WTC11 (cell line): ENCODE measurements at regions not wholly inside any gene's neighbourhood (a gene's known extent, or its start where the extent isn't known, plus 50 kb on each side); places are given as distances from the start of the nearest gene placed in this dataset.

Source experiments
- ATAC-seq: fragments of 200-7000 bp; cut with Tn5 transposase; 2 replicates; pipeline ENCODE4 v1.10.0; 2021; ENCODE audit warnings: mild to moderate bottlenecking, moderate library complexity
- CTCF ChIA-PET: fragments of 300-600 bp; sonication (Branson Sonifier 250); formaldehyde crosslinking; loops from one replicate; lab custom pipeline; 2021; ENCODE audit warnings: antibody characterized with exemption; lab: Charles Lee
- POLR2A ChIA-PET: fragments of 350-600 bp; sonication (Branson Sonifier 250); formaldehyde crosslinking; loops from one replicate; lab custom pipeline; 2021; ENCODE audit warnings: antibody characterized with exemption; lab: Charles Lee
- DNase-seq: peaks from one replicate; pipeline ENCODE4 v3.0.0; 2021; ENCODE audit warnings: low spot score
- H3K27ac Mint-ChIP-seq: 2 replicates; pipeline ENCODE4 v1.8.0; 2021; ENCODE audit warnings: mixed read lengths
- H3K27me3 Mint-ChIP-seq: 2 replicates; pipeline ENCODE4 v1.8.0; 2021; ENCODE audit warnings: low read depth, mild to moderate bottlenecking, moderate library complexity, mixed read lengths
- H3K36me3 Mint-ChIP-seq: 2 replicates; pipeline ENCODE4 v1.8.0; 2021; ENCODE audit warnings: mixed read lengths
- H3K4me1 Mint-ChIP-seq: 2 replicates; pipeline ENCODE4 v1.8.0; 2022; ENCODE audit warnings: mixed read lengths
- H3K4me3 Mint-ChIP-seq: 2 replicates; pipeline ENCODE4 v1.8.0; 2021; ENCODE audit warnings: mild to moderate bottlenecking, moderate library complexity, mixed read lengths
- H3K9me3 Mint-ChIP-seq: 2 replicates; pipeline ENCODE4 v1.8.0; 2021; ENCODE audit warnings: mixed read lengths
- CREB1 ChIP-seq: sonication (generic); formaldehyde crosslinking; IDR thresholded peaks from 2 replicates; pipeline ENCODE4 v1.8.0; 2023; ENCODE audit warnings: mild to moderate bottlenecking, missing genetic modification reagents
- ELF4 ChIP-seq: sonication (generic); formaldehyde crosslinking; IDR thresholded peaks from 2 replicates; pipeline ENCODE4 v1.8.1; 2022; ENCODE audit warnings: low read depth, mild to moderate bottlenecking, moderate library complexity, missing genetic modification reagents
- EMX1 ChIP-seq: fragments of 250-450 bp; sonication (Bioruptor Pico); IDR thresholded peaks from 2 replicates; pipeline ENCODE4 v1.8.0; 2021; ENCODE audit warnings: mild to moderate bottlenecking
- FOXK1 ChIP-seq: sonication (generic); formaldehyde crosslinking; IDR thresholded peaks from 2 replicates; pipeline ENCODE4 v1.8.0; 2022; ENCODE audit warnings: mild to moderate bottlenecking, moderate library complexity, missing genetic modification reagents
- HMGA2 ChIP-seq: fragments of 250-450 bp; sonication (Bioruptor Pico); IDR thresholded peaks from 2 replicates; pipeline ENCODE4 v1.4.0; 2021; ENCODE audit warnings: mild to moderate bottlenecking, moderate library complexity
- JAZF1 ChIP-seq: fragments of 250-450 bp; sonication (Bioruptor Pico); IDR thresholded peaks from 2 replicates; pipeline ENCODE4 v1.9.0; 2021; ENCODE audit warnings: moderate library complexity, mild to moderate bottlenecking, inconsistent platforms
- MXD4 ChIP-seq: fragments of 250-450 bp; sonication (Bioruptor Pico); IDR thresholded peaks from 2 replicates; pipeline ENCODE4 v1.8.0; 2021; ENCODE audit warnings: mild to moderate bottlenecking, moderate library complexity, borderline replicate concordance
- SMAD4 ChIP-seq: sonication (generic); formaldehyde crosslinking; IDR thresholded peaks from 2 replicates; pipeline ENCODE4 v1.8.0; 2022; ENCODE audit warnings: mild to moderate bottlenecking, missing genetic modification reagents
- ZNF121 ChIP-seq: sonication (generic); formaldehyde crosslinking; IDR thresholded peaks from 2 replicates; pipeline ENCODE4 v1.8.0; 2023; ENCODE audit warnings: missing genetic modification reagents
- ZNF138 ChIP-seq: sonication (generic); formaldehyde crosslinking; conservative IDR thresholded peaks from 2 replicates; pipeline ENCODE4 v1.8.1; 2022; ENCODE audit warnings: mild to moderate bottlenecking, moderate library complexity, missing genetic modification reagents
- ZNF219 ChIP-seq: sonication (generic); formaldehyde crosslinking; IDR thresholded peaks from 2 replicates; pipeline ENCODE4 v1.8.0; 2023; ENCODE audit warnings: missing genetic modification reagents, mild to moderate bottlenecking, borderline replicate concordance
- ZNF232 ChIP-seq: sonication (generic); formaldehyde crosslinking; IDR thresholded peaks from 2 replicates; pipeline ENCODE4 v1.8.0; 2022; ENCODE audit warnings: mild to moderate bottlenecking, missing genetic modification reagents
- ZNF416 ChIP-seq: fragments of 250-450 bp; sonication (Bioruptor Pico); IDR thresholded peaks from 2 replicates; pipeline ENCODE4 v1.9.0; 2021; ENCODE audit warnings: mild to moderate bottlenecking, inconsistent platforms
- ZNF423 ChIP-seq: fragments of 250-450 bp; sonication (Bioruptor Pico); IDR thresholded peaks from 2 replicates; pipeline ENCODE4 v2.1.2; 2022; ENCODE audit warnings: mild to moderate bottlenecking, moderate library complexity
- TF ChIP-seq, protein P1 (sequence below): sonication (generic); formaldehyde crosslinking; IDR thresholded peaks from 2 replicates; pipeline ENCODE4 v1.8.1; 2022; ENCODE audit warnings: mild to moderate bottlenecking, missing genetic modification reagents, moderate library complexity, borderline replicate concordance
- TF ChIP-seq, protein P2 (sequence below): sonication (generic); formaldehyde crosslinking; IDR thresholded peaks from 2 replicates; pipeline ENCODE4 v1.8.1; 2022; ENCODE audit warnings: missing genetic modification reagents, borderline replicate concordance
- TF ChIP-seq, protein P3 (sequence below): sonication (generic); formaldehyde crosslinking; IDR thresholded peaks from 2 replicates; pipeline ENCODE4 v1.8.1; 2023; ENCODE audit warnings: mild to moderate bottlenecking, moderate library complexity, missing genetic modification reagents
- TF ChIP-seq, protein P4 (sequence below): fragments of 250-450 bp; sonication (Bioruptor Pico); IDR thresholded peaks from 2 replicates; pipeline ENCODE4 v1.8.0; 2021; ENCODE audit warnings: mild to moderate bottlenecking
- TF ChIP-seq, protein P5 (sequence below): fragments of 250-450 bp; sonication (Bioruptor Pico); conservative IDR thresholded peaks from 2 replicates; pipeline ENCODE4 v1.9.0; 2021; ENCODE audit warnings: mild to moderate bottlenecking
- TF ChIP-seq, protein P6 (sequence below): sonication (generic); formaldehyde crosslinking; IDR thresholded peaks from 2 replicates; pipeline ENCODE4 v1.8.0; 2022; ENCODE audit warnings: mild to moderate bottlenecking, missing genetic modification reagents
- TF ChIP-seq, protein P7 (sequence below): sonication (generic); formaldehyde crosslinking; IDR thresholded peaks from 2 replicates; pipeline ENCODE4 v1.8.0; 2023; ENCODE audit warnings: missing genetic modification reagents, mild to moderate bottlenecking, borderline replicate concordance

DNA sequence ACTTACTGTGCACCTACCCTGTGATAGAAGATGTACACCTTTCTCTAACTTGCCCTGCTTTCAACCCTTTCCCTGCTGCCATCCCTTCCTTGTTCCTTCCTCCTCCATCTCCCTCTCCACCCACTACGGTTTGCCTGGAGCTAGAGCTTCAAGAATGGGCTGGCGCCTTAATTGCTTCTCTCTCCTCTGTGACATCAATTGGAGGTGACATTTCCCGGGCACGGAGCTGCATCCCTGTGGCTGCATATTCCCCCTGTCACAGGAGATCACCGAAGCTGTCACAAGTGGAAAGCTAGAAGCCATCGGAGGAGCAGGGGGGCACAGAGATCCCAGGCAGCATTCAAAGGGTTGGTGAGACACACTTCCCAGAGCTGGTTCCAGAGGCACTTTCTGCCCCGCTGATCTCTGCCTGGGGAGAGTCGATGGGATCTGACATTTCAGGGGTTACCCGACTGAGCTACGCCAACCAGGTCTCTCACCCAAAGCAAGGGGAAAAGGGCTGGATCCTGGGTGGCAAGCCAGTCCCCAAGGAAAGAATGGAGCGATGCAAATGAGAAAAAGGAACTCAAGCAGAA lies 604.9 kb downstream of the MED13L start (continued):
- TF ChIP-seq, protein P1, sequence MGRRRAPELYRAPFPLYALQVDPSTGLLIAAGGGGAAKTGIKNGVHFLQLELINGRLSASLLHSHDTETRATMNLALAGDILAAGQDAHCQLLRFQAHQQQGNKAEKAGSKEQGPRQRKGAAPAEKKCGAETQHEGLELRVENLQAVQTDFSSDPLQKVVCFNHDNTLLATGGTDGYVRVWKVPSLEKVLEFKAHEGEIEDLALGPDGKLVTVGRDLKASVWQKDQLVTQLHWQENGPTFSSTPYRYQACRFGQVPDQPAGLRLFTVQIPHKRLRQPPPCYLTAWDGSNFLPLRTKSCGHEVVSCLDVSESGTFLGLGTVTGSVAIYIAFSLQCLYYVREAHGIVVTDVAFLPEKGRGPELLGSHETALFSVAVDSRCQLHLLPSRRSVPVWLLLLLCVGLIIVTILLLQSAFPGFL (CRISPR knock-in tag), result no peak
- TF ChIP-seq ZNF232 (CRISPR knock-in tag) (no peak), FOXK1 (no peak), ZNF219 (CRISPR knock-in tag) (no peak), MXD4 (no peak), HMGA2 (CRISPR knock-in tag) (no peak), ZNF416 (CRISPR knock-in tag) (no peak), ZNF423 (CRISPR knock-in tag) (no peak), CREB1 (CRISPR knock-in tag) (no peak)
- TF ChIP-seq, protein P2, sequence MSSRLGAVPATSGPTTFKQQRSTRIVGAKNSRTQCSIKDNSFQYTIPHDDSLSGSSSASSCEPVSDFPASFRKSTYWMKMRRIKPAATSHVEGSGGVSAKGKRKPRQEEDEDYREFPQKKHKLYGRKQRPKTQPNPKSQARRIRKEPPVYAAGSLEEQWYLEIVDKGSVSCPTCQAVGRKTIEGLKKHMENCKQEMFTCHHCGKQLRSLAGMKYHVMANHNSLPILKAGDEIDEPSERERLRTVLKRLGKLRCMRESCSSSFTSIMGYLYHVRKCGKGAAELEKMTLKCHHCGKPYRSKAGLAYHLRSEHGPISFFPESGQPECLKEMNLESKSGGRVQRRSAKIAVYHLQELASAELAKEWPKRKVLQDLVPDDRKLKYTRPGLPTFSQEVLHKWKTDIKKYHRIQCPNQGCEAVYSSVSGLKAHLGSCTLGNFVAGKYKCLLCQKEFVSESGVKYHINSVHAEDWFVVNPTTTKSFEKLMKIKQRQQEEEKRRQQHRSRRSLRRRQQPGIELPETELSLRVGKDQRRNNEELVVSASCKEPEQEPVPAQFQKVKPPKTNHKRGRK (CRISPR knock-in tag), result no peak
- TF ChIP-seq, protein P3, sequence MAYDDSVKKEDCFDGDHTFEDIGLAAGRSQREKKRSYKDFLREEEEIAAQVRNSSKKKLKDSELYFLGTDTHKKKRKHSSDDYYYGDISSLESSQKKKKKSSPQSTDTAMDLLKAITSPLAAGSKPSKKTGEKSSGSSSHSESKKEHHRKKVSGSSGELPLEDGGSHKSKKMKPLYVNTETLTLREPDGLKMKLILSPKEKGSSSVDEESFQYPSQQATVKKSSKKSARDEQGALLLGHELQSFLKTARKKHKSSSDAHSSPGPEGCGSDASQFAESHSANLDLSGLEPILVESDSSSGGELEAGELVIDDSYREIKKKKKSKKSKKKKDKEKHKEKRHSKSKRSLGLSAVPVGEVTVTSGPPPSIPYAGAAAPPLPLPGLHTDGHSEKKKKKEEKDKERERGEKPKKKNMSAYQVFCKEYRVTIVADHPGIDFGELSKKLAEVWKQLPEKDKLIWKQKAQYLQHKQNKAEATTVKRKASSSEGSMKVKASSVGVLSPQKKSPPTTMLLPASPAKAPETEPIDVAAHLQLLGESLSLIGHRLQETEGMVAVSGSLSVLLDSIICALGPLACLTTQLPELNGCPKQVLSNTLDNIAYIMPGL (CRISPR knock-in tag), result no peak
- TF ChIP-seq, protein P4, sequence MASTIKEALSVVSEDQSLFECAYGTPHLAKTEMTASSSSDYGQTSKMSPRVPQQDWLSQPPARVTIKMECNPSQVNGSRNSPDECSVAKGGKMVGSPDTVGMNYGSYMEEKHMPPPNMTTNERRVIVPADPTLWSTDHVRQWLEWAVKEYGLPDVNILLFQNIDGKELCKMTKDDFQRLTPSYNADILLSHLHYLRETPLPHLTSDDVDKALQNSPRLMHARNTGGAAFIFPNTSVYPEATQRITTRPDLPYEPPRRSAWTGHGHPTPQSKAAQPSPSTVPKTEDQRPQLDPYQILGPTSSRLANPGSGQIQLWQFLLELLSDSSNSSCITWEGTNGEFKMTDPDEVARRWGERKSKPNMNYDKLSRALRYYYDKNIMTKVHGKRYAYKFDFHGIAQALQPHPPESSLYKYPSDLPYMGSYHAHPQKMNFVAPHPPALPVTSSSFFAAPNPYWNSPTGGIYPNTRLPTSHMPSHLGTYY (CRISPR knock-in tag), result no peak

DNA sequence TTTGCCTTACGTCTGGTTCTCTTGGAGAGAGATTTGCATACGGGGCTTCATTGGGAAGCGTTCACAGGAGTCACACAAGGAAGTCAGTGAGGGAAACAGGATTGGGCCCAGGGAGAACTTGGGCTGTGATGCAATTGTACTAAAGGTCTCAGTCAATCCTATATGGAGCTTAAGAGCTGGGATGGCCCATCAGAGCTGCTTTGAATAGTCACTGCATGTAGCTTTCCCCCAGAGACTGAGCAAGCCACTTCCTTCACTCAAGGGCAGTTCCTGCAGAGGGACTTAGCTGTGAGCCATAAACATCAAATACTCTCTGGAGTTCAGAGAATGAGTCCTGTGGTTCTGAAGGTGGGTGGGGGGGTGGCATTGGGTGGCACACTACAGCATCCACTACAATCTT lies 605.4 kb downstream of the MED13L start:
- DNase-seq, result no peak

DNA sequence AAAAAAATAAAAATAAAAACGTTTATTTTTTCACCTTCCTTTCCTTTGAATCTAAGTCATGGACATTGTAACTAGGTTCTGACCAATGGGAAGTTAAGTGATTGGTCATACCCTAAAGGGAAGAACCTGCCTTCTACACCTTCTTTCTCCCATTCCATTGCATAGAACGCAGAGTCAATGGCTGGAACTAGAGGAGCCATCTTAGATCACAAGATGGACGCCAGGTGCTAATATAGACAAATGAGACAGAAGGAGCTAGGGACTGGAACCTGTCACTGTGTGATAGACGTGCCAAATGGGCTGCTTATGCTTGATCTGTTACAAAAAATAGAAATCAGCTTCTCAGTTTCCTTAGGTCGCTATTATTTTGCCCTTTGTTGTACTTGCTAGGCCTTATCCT lies 606.6 kb downstream of the MED13L start:
- TF ChIP-seq, protein P5, sequence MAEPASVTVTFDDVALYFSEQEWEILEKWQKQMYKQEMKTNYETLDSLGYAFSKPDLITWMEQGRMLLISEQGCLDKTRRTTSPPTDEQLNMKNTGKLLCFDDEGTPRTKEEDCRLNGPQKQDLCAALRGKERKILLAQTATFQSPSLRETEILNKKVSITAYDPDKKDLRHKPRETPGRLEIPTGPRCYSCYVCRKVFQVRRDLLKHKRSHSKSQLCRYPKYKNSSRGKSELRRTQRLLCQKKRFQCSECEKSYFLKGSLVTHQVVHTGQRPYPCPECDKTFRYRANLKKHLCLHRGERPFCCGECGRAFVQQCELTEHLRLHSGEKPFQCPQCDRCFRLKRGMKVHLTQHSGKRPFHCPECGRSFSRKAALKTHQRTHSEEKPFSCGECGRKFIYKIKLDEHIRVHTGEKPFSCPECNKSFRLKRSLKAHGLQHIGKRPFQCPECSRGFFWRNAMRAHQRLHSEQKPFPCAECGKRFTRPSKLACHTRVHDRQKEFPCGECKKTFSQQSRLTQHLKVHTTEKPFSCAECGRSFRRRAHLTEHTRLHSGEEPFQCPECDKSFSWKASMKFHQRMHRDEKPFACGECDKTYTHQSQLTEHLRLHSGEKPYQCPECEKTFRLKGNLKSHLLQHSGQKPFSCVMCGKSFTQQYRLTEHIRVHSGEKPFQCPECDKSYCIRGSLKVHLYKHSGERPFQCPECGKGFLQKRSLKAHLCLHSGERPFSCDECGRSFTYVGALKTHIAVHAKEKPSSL (CRISPR knock-in tag), result no peak
- no peak for TF ChIP-seq ELF4 (CRISPR knock-in tag)
- TF ChIP-seq, protein P6, sequence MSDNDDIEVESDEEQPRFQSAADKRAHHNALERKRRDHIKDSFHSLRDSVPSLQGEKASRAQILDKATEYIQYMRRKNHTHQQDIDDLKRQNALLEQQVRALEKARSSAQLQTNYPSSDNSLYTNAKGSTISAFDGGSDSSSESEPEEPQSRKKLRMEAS (CRISPR knock-in tag), result no peak
- no peak for TF ChIP-seq ZNF121 (CRISPR knock-in tag)
- TF ChIP-seq JAZF1 (CRISPR knock-in tag), result no peak
- no peak for TF ChIP-seq SMAD4 (CRISPR knock-in tag)
- TF ChIP-seq HMGA2 (CRISPR knock-in tag), result no peak
- TF ChIP-seq, protein P7, sequence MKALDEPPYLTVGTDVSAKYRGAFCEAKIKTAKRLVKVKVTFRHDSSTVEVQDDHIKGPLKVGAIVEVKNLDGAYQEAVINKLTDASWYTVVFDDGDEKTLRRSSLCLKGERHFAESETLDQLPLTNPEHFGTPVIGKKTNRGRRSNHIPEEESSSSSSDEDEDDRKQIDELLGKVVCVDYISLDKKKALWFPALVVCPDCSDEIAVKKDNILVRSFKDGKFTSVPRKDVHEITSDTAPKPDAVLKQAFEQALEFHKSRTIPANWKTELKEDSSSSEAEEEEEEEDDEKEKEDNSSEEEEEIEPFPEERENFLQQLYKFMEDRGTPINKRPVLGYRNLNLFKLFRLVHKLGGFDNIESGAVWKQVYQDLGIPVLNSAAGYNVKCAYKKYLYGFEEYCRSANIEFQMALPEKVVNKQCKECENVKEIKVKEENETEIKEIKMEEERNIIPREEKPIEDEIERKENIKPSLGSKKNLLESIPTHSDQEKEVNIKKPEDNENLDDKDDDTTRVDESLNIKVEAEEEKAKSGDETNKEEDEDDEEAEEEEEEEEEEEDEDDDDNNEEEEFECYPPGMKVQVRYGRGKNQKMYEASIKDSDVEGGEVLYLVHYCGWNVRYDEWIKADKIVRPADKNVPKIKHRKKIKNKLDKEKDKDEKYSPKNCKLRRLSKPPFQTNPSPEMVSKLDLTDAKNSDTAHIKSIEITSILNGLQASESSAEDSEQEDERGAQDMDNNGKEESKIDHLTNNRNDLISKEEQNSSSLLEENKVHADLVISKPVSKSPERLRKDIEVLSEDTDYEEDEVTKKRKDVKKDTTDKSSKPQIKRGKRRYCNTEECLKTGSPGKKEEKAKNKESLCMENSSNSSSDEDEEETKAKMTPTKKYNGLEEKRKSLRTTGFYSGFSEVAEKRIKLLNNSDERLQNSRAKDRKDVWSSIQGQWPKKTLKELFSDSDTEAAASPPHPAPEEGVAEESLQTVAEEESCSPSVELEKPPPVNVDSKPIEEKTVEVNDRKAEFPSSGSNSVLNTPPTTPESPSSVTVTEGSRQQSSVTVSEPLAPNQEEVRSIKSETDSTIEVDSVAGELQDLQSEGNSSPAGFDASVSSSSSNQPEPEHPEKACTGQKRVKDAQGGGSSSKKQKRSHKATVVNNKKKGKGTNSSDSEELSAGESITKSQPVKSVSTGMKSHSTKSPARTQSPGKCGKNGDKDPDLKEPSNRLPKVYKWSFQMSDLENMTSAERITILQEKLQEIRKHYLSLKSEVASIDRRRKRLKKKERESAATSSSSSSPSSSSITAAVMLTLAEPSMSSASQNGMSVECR (CRISPR knock-in tag), result no peak
- no peak overlapping the region for H3K4me3 Mint-ChIP-seq
- no peaks in the 10 kb centered on the region for H3K36me3 Mint-ChIP-seq
- ATAC-seq (no peak), DNase-seq (no peak)
- peaks cover 11% of the 10 kb centered on the region for H3K4me1 Mint-ChIP-seq
- H3K27me3 Mint-ChIP-seq, result no peaks in the 10 kb centered on the region; the same call in 1 of the 2 replicates
- H3K9me3 Mint-ChIP-seq, result peaks cover 9% of the 10 kb centered on the region
- CTCF ChIA-PET, result no interaction called here
- H3K27ac Mint-ChIP-seq, result no peak overlapping the region
- POLR2A ChIA-PET, result no interaction called here

More for the DNA sequence above, 605.4 kb downstream of the MED13L start:
- Mint-ChIP-seq H3K4me1 (peaks cover 11% of the 10 kb centered on the region), H3K36me3 (no peaks in the 10 kb centered on the region), H3K4me3 (no peak overlapping the region)
- CTCF ChIA-PET, result no interaction called here
- POLR2A ChIA-PET, result no interaction called here
- no peak for TF ChIP-seq EMX1 (CRISPR knock-in tag)
- TF ChIP-seq ZNF138 (CRISPR knock-in tag), result no peak
- no peak for TF ChIP-seq ZNF416 (CRISPR knock-in tag)
- TF ChIP-seq, all 79 proteins: peak for 0
- ATAC-seq, result no peak
- Mint-ChIP-seq H3K9me3 (peaks cover 14% of the 10 kb centered on the region), H3K27ac (no peak overlapping the region), H3K27me3 (no peaks in the 10 kb centered on the region; the same call in 1 of the 2 replicates)
